ENCODE measurements at regions not wholly inside any gene's neighbourhood (a gene's known extent, or its start where the extent isn't known, plus 50 kb on each side); places are given as distances from the start of the nearest gene placed in this dataset.
"Not testable (repeated sequence)": the region's sequence is repeated elsewhere in the genome, so short reads cannot be mapped to it uniquely, and the experiment has no call there.

DNA sequence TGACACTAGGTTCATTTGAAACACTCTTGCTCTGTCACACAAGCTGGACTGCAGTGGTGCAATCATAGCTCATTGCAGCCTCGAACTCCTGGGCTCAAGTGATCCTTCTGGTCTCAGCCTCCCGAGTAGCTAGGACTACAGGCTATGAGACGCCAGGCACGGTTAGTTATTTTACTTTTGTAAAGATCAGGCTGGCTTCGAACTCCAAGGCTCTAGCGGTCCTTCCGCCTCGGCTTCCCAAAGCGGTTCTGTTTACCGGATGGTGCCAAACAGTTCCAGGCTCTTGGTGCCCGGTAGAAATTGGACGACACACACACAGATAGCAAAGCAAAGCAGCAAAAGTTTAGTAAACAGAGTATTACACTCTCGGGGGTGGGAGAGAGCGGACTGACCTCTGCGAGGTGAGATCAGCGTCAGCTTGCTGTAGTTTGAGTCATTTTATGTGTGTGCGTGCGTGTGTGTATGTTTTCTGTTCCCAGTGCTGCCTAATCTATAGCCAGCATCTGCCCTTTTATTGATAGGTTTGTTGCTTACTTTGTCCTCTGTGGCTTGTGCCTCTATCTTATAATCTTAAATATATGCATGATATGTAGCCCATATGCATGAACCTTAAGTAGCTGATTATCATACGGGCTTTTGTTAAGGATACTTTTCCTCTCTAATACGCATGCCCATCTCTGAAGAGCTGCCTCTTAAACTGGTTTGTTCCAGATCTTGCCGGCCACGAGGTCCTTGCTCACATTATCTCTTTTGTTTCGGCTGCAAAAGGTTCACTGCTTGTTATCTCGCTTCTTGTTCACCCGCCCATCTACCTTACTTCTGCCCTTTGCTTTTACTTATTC, 75.2 kb downstream of the OR2B2 start:
- H3K4me1 ChIP-seq (ENCODE audit: control insufficient read depth, insufficient read depth, low read length, unreplicated experiment) = peaks cover 12% of the 10 kb centered on the region
- H3K27ac ChIP-seq (ENCODE audit: low read depth, low read length) = peak overlapping the region; percentile 98
- H2AFZ ChIP-seq (ENCODE audit: low read length, unreplicated experiment) = no peak overlapping the region
- H3K4me3 ChIP-seq (ENCODE audit: low read depth, low read length) = peak overlapping the region; percentile 90
- H3K79me2 ChIP-seq (ENCODE audit: control insufficient read depth, insufficient read depth, low read length, unreplicated experiment) = peaks cover 35% of the 10 kb centered on the region
- no peaks in the 10 kb centered on the region for H3K27me3 ChIP-seq (ENCODE audit: insufficient read depth, low read length)
- no peaks in the 10 kb centered on the region; the same call in 1 of the 2 replicates for H3K36me3 ChIP-seq (ENCODE audit: insufficient read depth, low read length)

DNA sequence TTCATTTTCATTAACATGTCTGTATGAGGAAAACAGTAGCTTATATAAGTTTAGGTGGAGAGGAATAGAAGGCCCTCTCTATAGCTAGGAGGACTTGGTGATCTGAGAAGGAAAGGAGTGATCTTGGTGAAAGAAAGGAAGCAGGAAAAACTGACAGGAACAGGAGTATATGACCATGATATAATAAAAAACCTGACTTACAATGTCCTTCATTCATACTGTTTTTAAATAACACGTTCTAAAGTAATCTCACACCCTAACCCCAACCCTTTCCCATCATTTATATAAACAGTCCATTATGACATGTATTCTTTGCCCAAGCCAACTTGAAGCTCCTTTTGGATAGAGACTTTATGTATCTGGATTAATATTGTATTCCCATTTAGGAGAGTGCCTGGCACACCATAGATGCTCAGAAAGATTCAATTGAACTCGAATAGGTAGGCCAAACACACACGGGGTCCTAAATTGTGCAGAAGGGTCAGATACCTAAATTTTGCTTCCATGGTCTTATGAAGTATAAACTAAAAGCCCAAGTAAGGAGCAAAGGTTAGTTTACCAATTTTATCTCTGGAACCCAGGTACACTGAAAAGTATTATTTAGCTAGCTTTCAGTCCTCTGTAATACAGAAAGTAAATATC, 75.9 kb downstream of the OR2B2 start:
- H3K27ac ChIP-seq (ENCODE audit: low read depth, low read length) = peak overlapping the region; percentile 98
- H3K79me2 ChIP-seq (ENCODE audit: control insufficient read depth, insufficient read depth, low read length, unreplicated experiment) = peaks cover 35% of the 10 kb centered on the region
- no peaks in the 10 kb centered on the region for H3K36me3 ChIP-seq (ENCODE audit: insufficient read depth, low read length)
- no peaks in the 10 kb centered on the region for H3K27me3 ChIP-seq (ENCODE audit: insufficient read depth, low read length)
- H3K4me1 ChIP-seq (ENCODE audit: control insufficient read depth, insufficient read depth, low read length, unreplicated experiment) = peaks cover 12% of the 10 kb centered on the region
- H2AFZ ChIP-seq (ENCODE audit: low read length, unreplicated experiment) = no peak overlapping the region
- H3K4me3 ChIP-seq (ENCODE audit: low read depth, low read length) = peak overlapping the region; percentile 90

DNA sequence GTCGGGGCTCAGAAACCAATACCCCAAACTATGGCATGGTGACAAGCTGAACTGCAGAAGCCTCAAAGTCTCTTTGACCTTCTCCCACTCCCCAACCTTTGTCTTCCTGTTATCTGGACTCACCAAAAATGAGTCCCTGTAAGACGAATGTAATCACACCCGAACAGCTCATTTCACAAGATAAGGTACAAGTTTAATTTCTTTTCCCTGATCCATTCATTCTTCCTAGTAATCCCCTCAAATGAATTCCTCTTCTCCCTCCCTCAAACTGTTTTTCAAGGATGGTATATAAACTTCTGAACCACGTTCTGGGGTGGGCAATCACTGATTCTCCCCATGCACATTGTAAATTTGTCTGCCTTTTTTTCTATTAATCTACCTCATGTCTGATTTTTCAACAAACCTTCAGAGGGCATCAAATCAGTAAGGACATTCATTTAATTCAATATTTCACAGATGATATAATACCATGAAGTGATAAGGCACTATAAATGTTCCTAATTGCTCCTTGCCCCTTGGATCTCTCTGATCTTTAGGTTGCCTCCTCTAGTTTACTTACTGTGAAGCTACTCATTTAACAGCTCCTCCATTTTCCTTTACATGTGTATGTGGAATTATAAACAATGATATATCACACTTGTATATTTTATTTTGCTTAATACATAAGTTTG, 77.2 kb downstream of the OR2B2 start:
- H3K27ac ChIP-seq (ENCODE audit: low read depth, low read length) = peak overlapping the region; percentile 98; the same call in 1 of the 2 replicates
- peaks cover 35% of the 10 kb centered on the region for H3K79me2 ChIP-seq (ENCODE audit: control insufficient read depth, insufficient read depth, low read length, unreplicated experiment)

DNA sequence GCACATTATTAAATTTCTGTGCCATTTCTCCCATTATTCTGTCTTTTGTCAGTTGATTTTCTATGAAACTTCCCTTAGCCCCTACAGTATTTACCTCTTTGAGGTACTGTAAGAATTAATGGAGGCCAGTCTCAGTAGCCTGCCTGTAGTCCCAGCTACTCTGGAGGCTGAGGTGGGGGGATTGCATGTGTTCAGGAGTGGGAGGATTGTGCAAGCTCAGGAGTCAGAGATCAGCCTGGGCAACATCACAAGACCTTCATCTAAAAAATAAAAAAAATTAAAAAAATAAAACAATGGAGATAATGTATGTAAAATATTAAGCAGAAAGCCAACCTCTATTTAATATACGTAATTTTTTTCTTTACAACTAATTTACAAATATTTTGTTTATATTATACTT, 77.8 kb downstream of the OR2B2 start:
- H2AFZ ChIP-seq (ENCODE audit: low read length, unreplicated experiment) = no peak overlapping the region
- H3K4me3 ChIP-seq (ENCODE audit: low read depth, low read length) = no peak overlapping the region
- H3K4me1 ChIP-seq (ENCODE audit: control insufficient read depth, insufficient read depth, low read length, unreplicated experiment) = peaks cover 7% of the 10 kb centered on the region
- no peak overlapping the region for H3K27ac ChIP-seq (ENCODE audit: low read depth, low read length)
- H3K79me2 ChIP-seq (ENCODE audit: control insufficient read depth, insufficient read depth, low read length, unreplicated experiment) = peaks cover 35% of the 10 kb centered on the region
- H3K27me3 ChIP-seq (ENCODE audit: insufficient read depth, low read length) = no peaks in the 10 kb centered on the region
- no peaks in the 10 kb centered on the region for H3K36me3 ChIP-seq (ENCODE audit: insufficient read depth, low read length)

More for the DNA sequence above, 77.2 kb downstream of the OR2B2 start:
- Histone ChIP-seq H3K4me3 (ENCODE audit: low read depth, low read length) (peak overlapping the region; percentile 90), H3K36me3 (ENCODE audit: insufficient read depth, low read length) (no peaks in the 10 kb centered on the region), H3K27me3 (ENCODE audit: insufficient read depth, low read length) (no peaks in the 10 kb centered on the region), H3K4me1 (ENCODE audit: control insufficient read depth, insufficient read depth, low read length, unreplicated experiment) (peaks cover 8% of the 10 kb centered on the region), H2AFZ (ENCODE audit: low read length, unreplicated experiment) (no peak overlapping the region)

DNA sequence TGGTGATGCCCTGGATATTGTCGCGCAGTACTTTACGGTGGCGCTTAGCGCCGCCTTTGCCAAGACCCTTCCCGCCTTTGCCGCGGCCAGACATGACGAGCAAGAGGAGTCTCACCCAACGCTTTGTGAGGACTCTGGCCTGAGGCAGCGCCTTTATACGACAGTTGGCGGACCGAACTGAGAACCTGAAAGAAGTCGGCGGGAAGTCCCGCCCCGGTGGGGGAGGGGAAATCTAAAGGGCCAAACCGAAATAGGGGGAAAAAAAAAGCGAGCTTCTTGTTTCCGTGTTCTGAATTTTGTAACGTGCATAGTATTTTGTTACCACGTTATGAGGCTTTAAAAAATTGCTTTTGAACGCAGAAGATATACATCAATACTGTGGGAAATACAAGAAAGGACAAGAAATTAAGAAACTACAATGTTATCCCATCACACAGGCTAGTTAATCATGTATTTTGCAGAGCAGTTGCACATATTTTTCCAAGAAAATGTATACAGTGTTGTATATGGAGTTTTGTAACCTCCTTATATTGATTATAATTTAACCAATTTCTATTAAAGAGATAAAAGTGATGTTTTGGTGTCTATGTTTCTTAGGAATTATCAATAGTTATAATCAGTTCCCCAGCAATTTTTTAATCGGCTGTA, 80.6 kb downstream of the OR2B2 start:
- Histone ChIP-seq H3K27ac (ENCODE audit: low read depth, low read length) (peak overlapping the region; percentile 59), H3K79me2 (ENCODE audit: control insufficient read depth, insufficient read depth, low read length, unreplicated experiment) (peaks cover 17% of the 10 kb centered on the region), H3K4me3 (ENCODE audit: low read depth, low read length) (peak overlapping the region; percentile 76)
- not testable (repeated sequence) for H3K27me3 ChIP-seq (ENCODE audit: insufficient read depth, low read length); H3K36me3 ChIP-seq (ENCODE audit: insufficient read depth, low read length); H3K4me1 ChIP-seq (ENCODE audit: control insufficient read depth, insufficient read depth, low read length, unreplicated experiment); H2AFZ ChIP-seq (ENCODE audit: low read length, unreplicated experiment)

DNA sequence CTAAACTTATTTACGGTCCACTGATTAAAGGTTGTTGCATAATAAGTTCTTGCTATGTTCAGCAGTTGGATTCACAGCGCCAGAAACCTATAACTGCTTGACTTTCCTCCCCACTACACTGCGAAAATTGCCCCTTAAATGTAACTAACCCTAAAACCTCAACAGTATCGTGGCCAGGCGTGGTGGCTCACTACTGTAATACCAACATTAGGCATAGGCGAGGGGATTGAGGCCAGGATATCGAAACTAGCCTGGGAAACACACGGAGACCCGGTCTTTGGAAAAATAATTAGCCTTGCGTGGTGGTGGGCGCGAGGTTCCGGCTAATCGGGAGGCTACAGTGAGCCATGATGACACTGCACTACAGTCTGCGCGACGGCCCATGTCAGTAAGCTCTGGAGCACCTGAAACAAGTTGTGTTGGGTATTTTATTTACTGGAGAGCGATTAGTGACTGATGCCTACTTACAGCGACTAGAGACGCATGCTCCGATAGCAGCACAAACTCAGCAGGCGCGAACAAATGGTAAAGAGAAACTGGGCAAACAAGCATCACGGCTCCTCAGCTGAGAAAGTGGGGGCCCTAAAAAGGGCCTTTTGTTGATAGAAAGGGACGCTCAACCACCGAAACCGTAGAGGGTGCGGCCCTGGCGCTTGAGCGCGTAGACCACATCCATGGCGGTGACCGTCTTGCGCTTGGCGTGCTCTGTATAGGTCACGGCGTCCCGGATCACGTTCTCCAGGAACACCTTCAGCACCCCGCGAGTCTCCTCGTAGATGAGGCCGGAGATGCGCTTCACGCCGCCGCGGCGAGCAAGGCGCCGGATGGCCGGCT, 81.4 kb downstream of the OR2B2 start:
- not testable (repeated sequence) for H2AFZ ChIP-seq (ENCODE audit: low read length, unreplicated experiment); H3K79me2 ChIP-seq (ENCODE audit: control insufficient read depth, insufficient read depth, low read length, unreplicated experiment); H3K36me3 ChIP-seq (ENCODE audit: insufficient read depth, low read length); H3K4me1 ChIP-seq (ENCODE audit: control insufficient read depth, insufficient read depth, low read length, unreplicated experiment); H3K27me3 ChIP-seq (ENCODE audit: insufficient read depth, low read length)
- peak overlapping the region; percentile 63 for H3K27ac ChIP-seq (ENCODE audit: low read depth, low read length)
- H3K4me3 ChIP-seq (ENCODE audit: low read depth, low read length) = peak overlapping the region; percentile 76

DNA sequence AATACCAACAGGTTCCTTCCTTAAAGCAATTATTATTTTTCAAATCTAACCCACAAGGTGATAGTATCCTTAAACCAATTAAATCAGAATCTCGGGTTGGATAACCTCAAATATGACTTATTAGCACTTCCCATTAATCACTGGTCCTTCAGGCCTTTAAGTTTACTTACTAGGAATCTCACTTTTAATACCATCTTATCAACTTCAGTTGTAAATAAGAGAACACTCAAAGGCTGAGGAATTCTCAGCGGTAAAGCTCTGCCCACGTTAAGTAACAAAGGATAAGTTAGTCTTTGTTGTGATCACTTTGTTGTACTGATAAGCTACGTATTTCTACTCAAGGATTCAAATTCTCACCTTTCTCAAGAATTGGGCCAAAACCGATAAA, 82.0 kb downstream of the OR2B2 start:
- Histone ChIP-seq H3K36me3 (ENCODE audit: insufficient read depth, low read length) (no peaks in the 10 kb centered on the region), H3K27ac (ENCODE audit: low read depth, low read length) (peak overlapping the region; percentile 63), H3K27me3 (ENCODE audit: insufficient read depth, low read length) (no peaks in the 10 kb centered on the region), H3K4me3 (ENCODE audit: low read depth, low read length) (peak overlapping the region; percentile 76), H2AFZ (ENCODE audit: low read length, unreplicated experiment) (no peak overlapping the region), H3K4me1 (ENCODE audit: control insufficient read depth, insufficient read depth, low read length, unreplicated experiment) (peaks cover 5% of the 10 kb centered on the region), H3K79me2 (ENCODE audit: control insufficient read depth, insufficient read depth, low read length, unreplicated experiment) (peaks cover 5% of the 10 kb centered on the region)

DNA sequence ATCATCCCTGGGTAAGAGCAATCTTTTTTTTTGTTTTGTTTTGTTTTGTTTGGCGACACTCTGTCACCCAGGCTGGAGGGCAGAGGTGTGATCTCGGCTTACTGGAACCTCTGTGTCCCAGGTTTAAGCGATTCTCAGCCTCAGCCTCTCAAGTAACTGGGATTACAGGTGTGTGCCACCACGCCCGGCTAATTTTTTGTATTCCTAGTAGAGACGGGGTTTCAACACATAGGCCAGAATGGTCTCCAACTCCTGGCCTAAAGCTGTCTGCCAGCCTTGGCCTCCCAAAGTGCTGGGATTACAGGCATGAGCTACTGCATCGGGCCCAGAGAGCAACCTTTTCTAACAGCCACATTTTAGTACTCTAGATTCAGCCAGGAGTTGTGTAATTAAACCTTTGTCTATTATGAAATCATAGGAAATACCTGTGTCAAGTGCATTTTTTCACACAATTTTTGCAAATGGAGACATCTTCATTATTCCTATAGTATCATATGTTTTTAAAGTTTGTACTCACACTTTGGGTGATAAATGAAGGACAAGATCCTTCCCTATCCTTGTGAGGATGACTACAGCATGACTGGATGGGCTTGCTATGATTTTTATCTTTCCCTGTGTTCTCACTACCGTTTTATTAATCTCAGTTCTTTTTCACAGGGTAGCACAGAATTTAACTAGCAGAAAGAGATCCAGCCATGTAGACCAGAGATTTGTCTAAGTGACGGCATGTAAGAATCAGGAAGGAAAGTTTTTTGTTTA, 82.6 kb downstream of the OR2B2 start:
- Histone ChIP-seq H2AFZ (ENCODE audit: low read length, unreplicated experiment) (no peak overlapping the region), H3K79me2 (ENCODE audit: control insufficient read depth, insufficient read depth, low read length, unreplicated experiment) (no peaks in the 10 kb centered on the region), H3K4me3 (ENCODE audit: low read depth, low read length) (peak overlapping the region; percentile 76), H3K36me3 (ENCODE audit: insufficient read depth, low read length) (no peaks in the 10 kb centered on the region), H3K27me3 (ENCODE audit: insufficient read depth, low read length) (no peaks in the 10 kb centered on the region), H3K27ac (ENCODE audit: low read depth, low read length) (peak overlapping the region; percentile 63), H3K4me1 (ENCODE audit: control insufficient read depth, insufficient read depth, low read length, unreplicated experiment) (no peaks in the 10 kb centered on the region)

DNA sequence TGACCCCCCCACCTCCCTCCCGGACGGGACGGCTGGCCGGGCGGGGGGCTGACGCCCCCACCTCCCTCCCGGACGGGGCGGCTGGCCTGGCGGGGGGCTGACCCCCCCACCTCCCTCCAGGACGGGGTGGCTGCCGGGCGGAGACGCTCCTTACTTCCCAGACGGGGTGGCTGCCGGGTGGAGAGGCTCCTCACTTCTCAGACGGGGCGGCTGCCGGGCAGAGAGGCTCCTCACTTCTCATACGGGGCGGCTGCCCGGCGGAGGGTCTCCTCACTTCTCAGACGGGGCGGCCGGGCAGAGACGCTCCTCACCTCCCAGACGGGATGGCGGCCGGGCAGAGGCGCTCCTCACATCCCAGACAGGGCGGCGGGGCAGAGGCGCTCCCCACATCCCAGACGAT, 84.7 kb downstream of the OR2B2 start:
- not testable (repeated sequence) for H3K4me3 ChIP-seq (ENCODE audit: low read depth, low read length); H3K27ac ChIP-seq (ENCODE audit: low read depth, low read length); H3K36me3 ChIP-seq (ENCODE audit: insufficient read depth, low read length); H3K79me2 ChIP-seq (ENCODE audit: control insufficient read depth, insufficient read depth, low read length, unreplicated experiment); H3K27me3 ChIP-seq (ENCODE audit: insufficient read depth, low read length); H3K4me1 ChIP-seq (ENCODE audit: control insufficient read depth, insufficient read depth, low read length, unreplicated experiment); H2AFZ ChIP-seq (ENCODE audit: low read length, unreplicated experiment)
